Fibroblast of gingiva (primary cell): ENCODE measurements at regions not wholly inside any gene's neighbourhood (a gene's known extent, or its start where the extent isn't known, plus 50 kb on each side); places are given as distances from the start of the nearest gene placed in this dataset.

ENCODE experiments used
- DNase-seq: peaks from one replicate; pipeline ENCODE4 v3.0.0-alpha.2; 2011; ENCODE audit warnings: low read depth

- DNase-seq: no peak
Observed at GRCh38 chr18:29071869-29072268, 894.9 kb upstream of the CDH2 start.

GRCh38 chr18:29063346-29063745 lies 886.4 kb upstream of the CDH2 start:
- no peak for DNase-seq

DNA sequence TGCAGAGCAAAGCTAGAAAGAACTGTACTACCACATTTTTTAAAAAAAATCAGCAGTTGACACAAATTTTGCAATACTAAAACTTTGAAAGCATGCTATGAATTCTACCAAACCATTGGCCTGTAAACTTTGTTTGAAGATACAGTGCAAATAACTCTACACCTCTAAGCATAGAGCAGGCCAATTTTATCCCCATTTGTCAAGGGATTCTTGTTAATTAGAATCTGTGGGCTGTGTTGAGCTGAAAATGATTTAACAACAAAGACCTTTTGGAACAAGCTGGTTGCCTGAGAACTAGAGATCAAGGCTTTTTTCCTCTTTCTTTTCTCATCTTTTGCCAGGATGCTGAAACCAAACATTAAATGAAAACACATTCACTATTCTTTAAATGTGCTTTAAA lies 886.0 kb upstream of the CDH2 start:
- DNase-seq: no peak

DNA sequence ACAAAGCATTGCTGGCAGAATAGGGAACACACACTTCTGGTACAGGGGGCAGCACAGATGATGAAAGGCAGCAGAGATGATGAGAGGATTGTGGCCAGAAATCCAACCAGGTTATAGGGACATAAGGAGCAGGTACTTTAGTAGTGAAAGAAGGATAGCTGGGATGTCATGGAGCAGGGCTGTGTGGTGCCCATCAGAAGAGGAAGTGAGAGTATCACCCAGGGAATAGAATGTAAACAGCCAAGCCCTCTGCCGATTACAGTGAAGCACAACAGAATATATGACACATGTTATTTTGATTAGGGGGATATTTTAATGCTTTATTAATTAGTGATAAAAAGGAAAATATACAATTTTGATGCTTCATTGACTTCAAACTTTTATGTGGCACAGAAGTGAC lies 883.4 kb upstream of the CDH2 start:
- DNase-seq: no peak

GRCh38 chr18:29057703-29058102 lies 880.8 kb upstream of the CDH2 start:
- DNase-seq: no peak

DNA sequence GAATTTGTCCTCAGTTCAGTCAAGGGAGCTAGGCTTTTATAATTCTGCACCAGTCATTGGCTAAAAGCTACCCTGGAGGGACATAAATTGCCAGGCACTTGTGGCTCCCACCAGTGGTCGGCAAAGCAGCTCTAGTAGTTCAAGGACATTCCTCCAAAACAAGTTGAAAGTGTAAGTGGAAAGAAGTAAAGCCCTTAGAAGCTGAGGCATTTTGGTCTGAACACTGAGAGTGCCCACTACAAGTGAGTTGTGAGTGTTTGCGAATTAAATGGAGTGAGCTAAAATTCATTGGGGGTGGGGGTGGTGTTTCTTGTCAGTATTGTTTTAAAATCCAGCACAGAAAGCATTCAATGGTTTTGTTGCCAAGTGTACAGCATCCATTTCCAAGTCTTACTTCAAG lies 879.9 kb upstream of the CDH2 start:
- no peak for DNase-seq

DNA sequence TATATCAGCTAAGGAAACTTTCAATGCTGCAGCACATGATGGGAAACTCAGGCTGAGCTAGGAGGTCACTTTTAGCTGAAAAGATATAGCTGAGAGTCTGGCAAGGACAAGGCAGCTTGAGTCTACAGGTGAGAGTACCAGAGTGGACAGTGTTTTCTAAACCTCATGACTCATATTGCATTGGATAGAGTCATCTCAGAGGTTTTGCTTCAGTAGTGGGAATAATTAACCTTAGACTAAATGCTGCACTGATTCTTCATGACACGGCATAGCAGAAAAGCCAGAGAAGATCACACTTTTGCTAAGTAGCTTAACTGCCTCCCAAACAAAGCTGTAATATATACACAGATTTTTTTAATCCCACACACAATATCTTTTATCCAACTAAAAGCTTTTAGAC lies 865.0 kb upstream of the CDH2 start:
- no peak for DNase-seq

GRCh38 chr18:29034113-29034856 lies 857.4 kb upstream of the CDH2 start:
- no peak for DNase-seq

DNA sequence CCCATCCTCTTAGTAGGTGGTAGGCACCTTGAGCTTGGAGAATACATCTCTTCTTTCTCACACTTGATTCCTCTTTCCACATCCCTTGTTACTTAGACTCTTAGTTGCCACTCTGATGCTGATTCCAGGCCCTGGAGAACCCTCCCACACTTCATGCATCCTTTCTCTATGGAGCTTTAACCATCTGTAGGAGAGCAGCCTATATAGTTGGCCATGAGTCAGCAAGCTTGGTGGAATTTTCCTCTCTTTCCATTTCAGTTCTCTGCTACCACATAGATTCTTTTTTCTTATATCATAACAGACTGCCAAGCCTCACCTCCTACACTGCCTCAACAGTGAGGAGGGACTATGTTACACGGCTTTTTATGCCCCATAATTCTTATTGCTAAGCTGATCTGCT lies 851.6 kb upstream of the CDH2 start:
- DNase-seq: no peak

DNA sequence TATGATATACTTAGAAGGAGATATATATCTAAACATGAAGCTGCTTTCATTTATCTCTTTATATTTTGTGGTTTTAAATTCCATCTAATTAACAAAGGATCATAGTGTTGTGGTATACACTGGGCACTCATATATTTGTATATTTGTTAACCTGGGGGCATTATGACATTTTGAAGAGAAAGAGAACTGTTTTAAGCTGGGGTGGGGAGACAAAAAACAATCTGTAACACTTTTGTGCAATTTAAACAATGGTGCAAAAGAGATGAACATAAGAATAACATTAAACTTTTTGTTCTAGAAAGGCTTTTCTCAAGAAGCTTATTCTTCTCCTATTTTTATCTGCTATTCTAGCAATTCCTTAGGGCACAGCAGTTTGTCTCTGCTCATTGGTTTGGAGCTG lies 842.0 kb upstream of the CDH2 start:
- no peak for DNase-seq

DNA sequence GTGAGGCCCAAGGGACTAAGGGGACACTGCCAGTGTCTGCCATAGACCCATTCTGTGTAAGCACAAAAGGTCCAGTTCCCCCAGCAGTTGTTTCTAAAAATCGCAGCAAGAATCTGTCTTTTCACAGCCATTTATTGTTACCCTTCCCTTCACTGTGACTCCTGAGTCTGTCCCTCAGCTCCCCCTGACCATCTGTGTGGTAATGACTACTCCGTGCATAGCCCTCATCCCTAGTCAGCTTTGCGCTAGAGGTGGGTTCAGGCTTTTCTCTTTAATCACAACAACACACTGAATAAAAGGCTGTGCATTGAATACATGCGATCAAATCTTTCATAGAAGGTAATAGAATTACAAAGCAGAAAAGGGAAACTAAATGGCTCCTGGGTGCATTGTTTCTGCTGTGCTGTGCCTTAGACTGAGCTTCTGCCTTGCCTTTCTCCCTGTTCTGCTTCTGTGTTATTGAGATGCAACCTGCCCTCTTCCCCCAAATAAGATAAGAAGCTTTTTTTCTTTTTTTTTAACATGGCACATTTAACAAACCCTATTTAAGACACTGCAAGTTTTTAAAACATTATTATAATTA lies 836.0 kb upstream of the CDH2 start:
- no peak for DNase-seq

- DNase-seq: no peak
Observed at GRCh38 chr18:29012364-29012763, 835.4 kb upstream of the CDH2 start.

DNA sequence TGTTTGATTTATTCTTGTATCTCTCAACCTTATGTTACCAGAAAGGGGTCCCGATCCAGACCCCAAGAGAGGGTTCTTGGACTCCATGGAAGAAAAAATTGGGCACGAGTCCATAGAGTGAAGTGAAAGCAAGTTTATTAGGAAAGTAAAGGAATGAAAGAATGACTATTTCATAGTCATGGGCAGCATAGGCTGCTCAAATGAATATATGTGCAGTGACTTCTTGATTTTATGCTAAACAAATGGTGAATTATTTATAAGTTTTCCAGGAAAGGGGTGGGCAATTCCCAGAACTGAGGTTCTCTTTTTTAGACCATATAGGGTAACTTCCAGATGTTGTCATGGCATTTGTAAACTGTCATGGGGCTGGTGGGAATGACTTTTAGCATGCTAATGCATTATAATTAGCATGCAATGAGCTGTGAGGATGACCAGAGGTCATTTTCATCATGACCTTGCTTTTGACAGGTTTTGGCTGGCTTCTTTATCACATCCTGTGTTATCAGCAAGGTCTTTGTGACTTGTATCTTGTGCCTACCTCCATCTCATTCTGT lies 832.4 kb upstream of the CDH2 start:
- DNase-seq: no peak

DNA sequence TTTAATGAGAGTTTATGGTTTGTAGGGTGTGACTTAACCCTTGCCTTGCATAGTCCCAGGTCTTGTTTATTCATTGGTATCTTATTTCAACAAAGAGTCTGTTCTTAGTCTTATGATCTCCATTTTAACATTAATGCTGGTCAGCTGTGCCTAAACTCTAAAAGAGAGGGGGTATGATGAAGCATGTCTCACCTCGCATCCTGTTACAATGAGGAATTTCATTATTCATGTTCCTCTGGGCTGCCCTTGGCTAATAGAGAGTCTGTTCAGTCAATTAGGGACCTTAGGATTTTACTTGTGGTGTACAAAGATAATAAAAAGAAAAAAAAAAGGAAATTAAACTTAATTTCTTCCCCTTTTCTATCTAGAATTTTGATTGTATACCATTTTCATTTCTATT lies 831.9 kb upstream of the CDH2 start:
- DNase-seq: no peak

DNA sequence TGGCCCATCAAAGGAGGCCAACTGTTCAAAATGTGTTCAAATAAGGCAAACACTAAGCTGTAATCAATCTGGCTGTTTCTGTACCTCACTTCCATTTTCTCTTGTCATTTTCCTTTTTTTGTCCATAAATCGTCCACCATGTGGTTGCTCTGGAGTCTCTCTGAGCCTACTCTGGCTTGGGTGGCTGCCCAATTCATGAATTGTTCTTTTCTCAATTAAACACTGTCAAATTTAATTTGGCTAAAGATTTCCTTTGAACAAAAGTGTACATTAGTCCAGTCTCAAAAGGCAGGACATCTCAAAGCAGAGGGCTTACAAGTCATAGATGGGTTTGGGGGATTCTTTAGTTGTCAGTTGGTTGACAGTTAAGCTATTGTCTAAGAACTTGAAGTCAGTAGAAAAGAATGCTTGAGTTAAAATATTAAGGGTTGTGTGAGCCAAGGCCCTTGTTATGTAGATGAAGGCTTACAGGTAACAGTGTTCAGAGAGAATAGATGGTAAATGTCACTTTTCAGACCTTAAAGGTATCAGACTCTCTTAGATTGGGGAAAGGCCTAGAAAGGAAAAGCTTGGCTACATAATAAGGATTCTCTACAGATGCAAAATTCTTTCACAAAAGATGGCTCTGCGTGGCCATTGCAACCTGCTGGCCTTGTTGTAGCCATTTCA lies 831.2 kb upstream of the CDH2 start:
- no peak for DNase-seq

GRCh38 chr18:29004921-29005320 lies 828.0 kb upstream of the CDH2 start:
- no peak for DNase-seq

DNA sequence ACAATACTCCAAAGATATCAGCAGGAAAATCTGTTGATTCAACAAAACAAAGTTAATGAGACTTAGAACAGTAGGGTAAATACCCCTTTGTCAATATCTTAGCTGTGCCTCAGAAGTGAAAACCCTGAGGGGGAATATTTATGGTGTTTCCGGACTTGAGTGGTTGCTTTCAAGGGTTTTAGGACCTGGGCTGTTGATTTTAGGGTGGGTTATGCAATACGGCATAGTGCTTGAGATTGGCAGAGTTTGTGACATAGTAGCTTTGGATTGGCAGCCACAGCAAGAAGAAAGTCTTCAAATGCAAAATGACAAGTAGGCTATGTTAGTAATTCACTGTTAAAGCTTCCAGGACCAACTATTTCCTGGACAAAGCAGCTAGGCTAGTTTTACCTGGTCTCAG lies 826.3 kb upstream of the CDH2 start:
- DNase-seq: no peak

- no peak for DNase-seq
Observed at GRCh38 chr18:29002747-29003146, 825.8 kb upstream of the CDH2 start.

GRCh38 chr18:28999726-29000125 lies 822.8 kb upstream of the CDH2 start:
- no peak for DNase-seq

- DNase-seq: no peak
Observed at GRCh38 chr18:28995319-28995718, 818.4 kb upstream of the CDH2 start.

GRCh38 chr18:28984731-28985130 lies 807.8 kb upstream of the CDH2 start:
- DNase-seq: no peak

- DNase-seq: no peak
Observed at GRCh38 chr18:28974504-28974903, 797.6 kb upstream of the CDH2 start.

DNA sequence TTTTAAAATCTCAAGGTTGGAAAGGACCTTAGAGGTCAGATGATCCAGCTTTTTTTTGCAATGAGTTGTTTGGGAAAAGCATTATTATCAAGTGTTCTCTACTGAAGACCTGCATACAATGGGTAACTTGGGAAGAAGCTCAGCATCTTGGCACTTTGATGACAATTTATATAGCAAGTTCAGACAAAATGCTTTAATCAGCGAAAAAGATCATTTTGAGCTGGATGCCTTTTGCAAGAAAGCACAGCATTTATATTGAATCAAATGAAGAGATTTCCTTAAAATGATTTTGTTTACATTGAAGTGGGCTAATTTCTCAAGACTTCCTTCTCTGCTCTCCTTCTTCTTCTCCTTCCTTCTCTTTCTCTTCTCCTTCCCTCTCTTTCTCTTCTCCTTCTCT lies 796.4 kb upstream of the CDH2 start:
- no peak for DNase-seq
